GM19238 (cell line): ENCODE measurements at regions not wholly inside any gene's neighbourhood (a gene's known extent, or its start where the extent isn't known, plus 50 kb on each side); places are given as distances from the start of the nearest gene placed in this dataset.

Source experiments
- DNase-seq: peaks from one replicate; pipeline ENCODE4 v3.0.0; 2011; ENCODE audit warnings: low spot score; ENCODE audit not compliant: insufficient read length

- DNase-seq, result no peak
These were observed 228.5 kb downstream of the ICE1 start for GRCh38 chr5:5650949-5651348.

GRCh38 chr5:5650242-5650641, 227.8 kb downstream of the ICE1 start:
- DNase-seq, result no peak

- no peak for DNase-seq
These were observed 227.2 kb downstream of the ICE1 start for GRCh38 chr5:5649641-5650040.

GRCh38 chr5:5648694-5649093, 226.2 kb downstream of the ICE1 start:
- DNase-seq, result no peak

- no peak for DNase-seq
These were observed 223.4 kb downstream of the ICE1 start for GRCh38 chr5:5645891-5646290.

GRCh38 chr5:5645198-5645597, 222.7 kb downstream of the ICE1 start:
- DNase-seq, result no peak

- no peak for DNase-seq
These were observed 221.8 kb downstream of the ICE1 start for GRCh38 chr5:5644249-5644648.

- no peak for DNase-seq
These were observed 221.0 kb downstream of the ICE1 start for GRCh38 chr5:5643481-5643880.

- DNase-seq, result no peak
These were observed 215.7 kb downstream of the ICE1 start for GRCh38 chr5:5638211-5638610.

GRCh38 chr5:5637173-5637572, 214.7 kb downstream of the ICE1 start:
- DNase-seq, result no peak

GRCh38 chr5:5634817-5635216, 212.3 kb downstream of the ICE1 start:
- DNase-seq, result no peak

GRCh38 chr5:5633579-5633978, 211.1 kb downstream of the ICE1 start:
- DNase-seq, result no peak

GRCh38 chr5:5632678-5633077, 210.2 kb downstream of the ICE1 start:
- DNase-seq, result no peak

GRCh38 chr5:5629607-5629978, 207.1 kb downstream of the ICE1 start:
- no peak for DNase-seq

- DNase-seq, result no peak
These were observed 206.6 kb downstream of the ICE1 start for GRCh38 chr5:5628866-5629606.

- DNase-seq, result no peak
These were observed 203.9 kb downstream of the ICE1 start for GRCh38 chr5:5626412-5626811.

- DNase-seq, result no peak
These were observed 203.0 kb downstream of the ICE1 start for GRCh38 chr5:5625491-5625890.

- DNase-seq, result no peak
These were observed 200.9 kb downstream of the ICE1 start for GRCh38 chr5:5623397-5623796.

GRCh38 chr5:5622806-5623205, 200.3 kb downstream of the ICE1 start:
- no peak for DNase-seq

- no peak for DNase-seq
These were observed 197.1 kb downstream of the ICE1 start for GRCh38 chr5:5619546-5619945.

- DNase-seq, result no peak
These were observed 194.5 kb downstream of the ICE1 start for GRCh38 chr5:5617024-5617423.

- no peak for DNase-seq
These were observed 193.9 kb downstream of the ICE1 start for GRCh38 chr5:5616247-5616895.

GRCh38 chr5:5615569-5615968, 193.1 kb downstream of the ICE1 start:
- no peak for DNase-seq
